ENCODE measurements at regions not wholly inside any gene's neighbourhood (a gene's known extent, or its start where the extent isn't known, plus 50 kb on each side); places are given as distances from the start of the nearest gene placed in this dataset.

GRCh38 chr2:195606179-195606578 is 50.8 kb upstream of the SLC39A10 start:
- no peak for DNase-seq (ENCODE audit: low spot score in 2 of 2)
- TF ChIP-seq POLR2A (IDR thresholded peaks at IDR 0.05) (no peak), CTCF (IDR thresholded peaks at IDR 0.05) (no peak)
- intact Hi-C loops (cut with DNase I; ENCODE audit: low total_unique reads): no loop called here
- H3K4me3 ChIP-seq (ENCODE audit: low read depth, poor library complexity, severe bottlenecking): no peak overlapping the region

GRCh38 chr2:195604706-195605105 is 52.3 kb upstream of the SLC39A10 start:
- WGBS, 2 donors: 59 to 60% methylated on average over 5 of the region's 5 CpGs
- no peak for DNase-seq (ENCODE audit: low spot score in 2 of 2)
- no peak for TF ChIP-seq POLR2A (IDR thresholded peaks at IDR 0.05)
- no peak for TF ChIP-seq CTCF (IDR thresholded peaks at IDR 0.05)
- intact Hi-C loops (cut with DNase I; ENCODE audit: low total_unique reads): no loop called here
- no peak overlapping the region for H3K4me3 ChIP-seq (ENCODE audit: low read depth, poor library complexity, severe bottlenecking)

GRCh38 chr2:195603998-195604397 is 53.0 kb upstream of the SLC39A10 start:
- 57 to 75% methylated on average over 4 of the region's 4 CpGs for WGBS, 2 donors

GRCh38 chr2:195603408-195603807 is 53.6 kb upstream of the SLC39A10 start:
- DNase-seq (ENCODE audit: low spot score in 2 of 2): no peak
- TF ChIP-seq POLR2A (IDR thresholded peaks at IDR 0.05) (no peak), CTCF (IDR thresholded peaks at IDR 0.05) (no peak)
- no peak overlapping the region for H3K4me3 ChIP-seq (ENCODE audit: low read depth, poor library complexity, severe bottlenecking)
- intact Hi-C loops (cut with DNase I; ENCODE audit: low total_unique reads): no loop called here
- WGBS, 2 donors: 57 to 60% methylated on average over 4 of the region's 4 CpGs

More at GRCh38 chr2:195603998-195604397, 53.0 kb upstream of the SLC39A10 start:
- TF ChIP-seq CTCF (IDR thresholded peaks at IDR 0.05) (no peak), POLR2A (IDR thresholded peaks at IDR 0.05) (no peak)
- H3K4me3 ChIP-seq (ENCODE audit: low read depth, poor library complexity, severe bottlenecking): no peak overlapping the region
- DNase-seq (ENCODE audit: low spot score in 2 of 2): no peak
- intact Hi-C loops (cut with DNase I; ENCODE audit: low total_unique reads): no loop called here

- intact Hi-C loops (cut with DNase I; ENCODE audit: low total_unique reads): no loop called here
- DNase-seq (ENCODE audit: low spot score in 2 of 2): no peak
- H3K4me3 ChIP-seq (ENCODE audit: low read depth, poor library complexity, severe bottlenecking): no peak overlapping the region
- TF ChIP-seq POLR2A (IDR thresholded peaks at IDR 0.05): no peak
- no peak for TF ChIP-seq CTCF (IDR thresholded peaks at IDR 0.05)
- WGBS, 2 donors: 88 to 93% methylated on average over 7 of the region's 7 CpGs
These were observed 54.3 kb upstream of the SLC39A10 start for GRCh38 chr2:195602687-195603086.

- intact Hi-C loops (cut with DNase I; ENCODE audit: low total_unique reads): no loop called here
- no peak for DNase-seq (ENCODE audit: low spot score in 2 of 2)
- 22 to 34% methylated on average over 6 of the region's 6 CpGs for WGBS, 2 donors
- H3K4me3 ChIP-seq (ENCODE audit: low read depth, poor library complexity, severe bottlenecking): no peak overlapping the region
- no peak for TF ChIP-seq CTCF (IDR thresholded peaks at IDR 0.05)
- no peak for TF ChIP-seq POLR2A (IDR thresholded peaks at IDR 0.05)
These were observed 55.7 kb upstream of the SLC39A10 start for GRCh38 chr2:195601361-195601760.

Data from lower leg skin (tissue), 4 donors.